Body of pancreas (tissue), 4 donors: ENCODE measurements at regions not wholly inside any gene's neighbourhood (a gene's known extent, or its start where the extent isn't known, plus 50 kb on each side); places are given as distances from the start of the nearest gene placed in this dataset.

Source experiments
- ATAC-seq: fragments of 150-250 bp; one replicate; pipeline ENCODE4 v1.9.1; 2016
- DNase-seq, 4 donors: peaks; one replicate each; pipeline ENCODE4 v3.0.0-alpha.2; 2019
- H3K27ac ChIP-seq, 4 donors: fragments of 200-600 bp; sonication (generic); 1 replicate in 3 of 4; 2 replicates in 1 of 4; pipeline versions ENCODE4 v1.5.1 to v1.6.1; 2016 to 2019; ENCODE audit warnings: mild to moderate bottlenecking in 1 of 4, mixed read lengths in 1 of 4, moderate library complexity in 1 of 4
- H3K27me3 ChIP-seq, 2 donors: fragments of 200-600 bp; sonication (generic); one replicate each; pipeline ENCODE4 v1.6.0; 2016; ENCODE audit warnings: mild to moderate bottlenecking in 1 of 2
- H3K36me3 ChIP-seq, 2 donors: fragments of 200-600 bp; sonication (generic); replicated peaks in 1 of 2; 2 replicates each; pipeline ENCODE4 v1.5.1; 2016; ENCODE audit warnings: low read depth in 2 of 2; ENCODE audit not compliant: insufficient read depth in 1 of 2
- H3K4me1 ChIP-seq: fragments of 200-600 bp; sonication (generic); one replicate; pipeline ENCODE4 v1.6.0; 2016
- H3K4me3 ChIP-seq, 2 donors: fragments of 200-600 bp; sonication (generic); 1 replicate in 1 of 2; 2 replicates in 1 of 2; pipeline ENCODE4 v1.5.1; 2016 to 2019
- H3K9me3 ChIP-seq, 3 donors: fragments of 200-600 bp; sonication (generic); 1 replicate in 2 of 3; 2 replicates in 1 of 3; pipeline ENCODE4 v1.5.1; 2016
- POLR2A ChIP-seq, 3 donors: fragments of 450-650 bp; IDR thresholded peaks; one replicate each; pipeline ENCODE4 v1.6.1; 2016; ENCODE audit warnings: antibody characterized with exemption in 3 of 3, mild to moderate bottlenecking in 2 of 3
- WGBS, 2 donors: methylation state at CpG; one replicate each; pipeline ENCODE4 v1.1.5; 2017; 5-methylcytosine and 5-hydroxymethylcytosine counted together
- intact Hi-C: fragments of 100-400 bp; cut with DNase I; formaldehyde crosslinking; loops from one replicate; pipeline ENCODE4 v1.15.1; 2023
- TF ChIP-seq, protein P1 (sequence below), 7 experiments: fragments of 450-650 bp in 4 of 7; fragments of 200-600 bp in 3 of 7; sonication (generic) in 3 of 7; IDR thresholded peaks; one replicate each; pipeline ENCODE4 v1.5.1; 2016 to 2019; ENCODE audit warnings: antibody characterized with exemption in 7 of 7

GRCh38 chr15:60297047-60297446 is 100.7 kb downstream of the ANXA2 start:
- no peak overlapping the region for H3K4me3 ChIP-seq
- H3K27ac ChIP-seq, result no peak overlapping the region
- H3K4me1 ChIP-seq, result peaks cover 7% of the 10 kb centered on the region
- DNase-seq (no peak), ATAC-seq (no peak)
- intact Hi-C loops, result no loop called here
- 71 to 84% methylated on average over 1 to 3 of the region's 3 CpGs for WGBS, 2 donors
- H3K9me3 ChIP-seq, result no peaks in the 10 kb centered on the region
- H3K27me3 ChIP-seq, result no peaks in the 10 kb centered on the region
- no peaks in the 10 kb centered on the region for H3K36me3 ChIP-seq
- TF ChIP-seq, protein P1, sequence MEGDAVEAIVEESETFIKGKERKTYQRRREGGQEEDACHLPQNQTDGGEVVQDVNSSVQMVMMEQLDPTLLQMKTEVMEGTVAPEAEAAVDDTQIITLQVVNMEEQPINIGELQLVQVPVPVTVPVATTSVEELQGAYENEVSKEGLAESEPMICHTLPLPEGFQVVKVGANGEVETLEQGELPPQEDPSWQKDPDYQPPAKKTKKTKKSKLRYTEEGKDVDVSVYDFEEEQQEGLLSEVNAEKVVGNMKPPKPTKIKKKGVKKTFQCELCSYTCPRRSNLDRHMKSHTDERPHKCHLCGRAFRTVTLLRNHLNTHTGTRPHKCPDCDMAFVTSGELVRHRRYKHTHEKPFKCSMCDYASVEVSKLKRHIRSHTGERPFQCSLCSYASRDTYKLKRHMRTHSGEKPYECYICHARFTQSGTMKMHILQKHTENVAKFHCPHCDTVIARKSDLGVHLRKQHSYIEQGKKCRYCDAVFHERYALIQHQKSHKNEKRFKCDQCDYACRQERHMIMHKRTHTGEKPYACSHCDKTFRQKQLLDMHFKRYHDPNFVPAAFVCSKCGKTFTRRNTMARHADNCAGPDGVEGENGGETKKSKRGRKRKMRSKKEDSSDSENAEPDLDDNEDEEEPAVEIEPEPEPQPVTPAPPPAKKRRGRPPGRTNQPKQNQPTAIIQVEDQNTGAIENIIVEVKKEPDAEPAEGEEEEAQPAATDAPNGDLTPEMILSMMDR (IDR thresholded peaks at IDR 0.05), result no peak
- TF ChIP-seq POLR2A (IDR thresholded peaks at IDR 0.05), result no peak
